OCI-LY3 (cell line): ENCODE measurements at regions not wholly inside any gene's neighbourhood (a gene's known extent, or its start where the extent isn't known, plus 50 kb on each side); places are given as distances from the start of the nearest gene placed in this dataset.

ENCODE experiments used
- EZH2phosphoT487 ChIP-seq: fragments of 200-600 bp; shearing (Covaris generic); IDR thresholded peaks from 2 replicates; pipeline ENCODE4 v1.6.1; 2018; ENCODE audit warnings: antibody characterized with exemption, mixed run types, low read depth
- TF ChIP-seq, protein P1 (sequence below): fragments of 200-600, 300-600 bp; sonication (generic); IDR thresholded peaks from 2 replicates; pipeline ENCODE4 v1.5.1; 2014; ENCODE audit warnings: antibody characterized with exemption, low read length, low read depth

GRCh38 chr20:61047515-61047914, 204.5 kb upstream of the CDH4 start:
- TF ChIP-seq, protein P1, sequence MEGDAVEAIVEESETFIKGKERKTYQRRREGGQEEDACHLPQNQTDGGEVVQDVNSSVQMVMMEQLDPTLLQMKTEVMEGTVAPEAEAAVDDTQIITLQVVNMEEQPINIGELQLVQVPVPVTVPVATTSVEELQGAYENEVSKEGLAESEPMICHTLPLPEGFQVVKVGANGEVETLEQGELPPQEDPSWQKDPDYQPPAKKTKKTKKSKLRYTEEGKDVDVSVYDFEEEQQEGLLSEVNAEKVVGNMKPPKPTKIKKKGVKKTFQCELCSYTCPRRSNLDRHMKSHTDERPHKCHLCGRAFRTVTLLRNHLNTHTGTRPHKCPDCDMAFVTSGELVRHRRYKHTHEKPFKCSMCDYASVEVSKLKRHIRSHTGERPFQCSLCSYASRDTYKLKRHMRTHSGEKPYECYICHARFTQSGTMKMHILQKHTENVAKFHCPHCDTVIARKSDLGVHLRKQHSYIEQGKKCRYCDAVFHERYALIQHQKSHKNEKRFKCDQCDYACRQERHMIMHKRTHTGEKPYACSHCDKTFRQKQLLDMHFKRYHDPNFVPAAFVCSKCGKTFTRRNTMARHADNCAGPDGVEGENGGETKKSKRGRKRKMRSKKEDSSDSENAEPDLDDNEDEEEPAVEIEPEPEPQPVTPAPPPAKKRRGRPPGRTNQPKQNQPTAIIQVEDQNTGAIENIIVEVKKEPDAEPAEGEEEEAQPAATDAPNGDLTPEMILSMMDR: no peak
- TF ChIP-seq EZH2phosphoT487: no peak
